Fibroblast of mammary gland (primary cell): ENCODE measurements at regions not wholly inside any gene's neighbourhood (a gene's known extent, or its start where the extent isn't known, plus 50 kb on each side); places are given as distances from the start of the nearest gene placed in this dataset.
A peak's percentile ranks its signal among the peaks of the same experiment; 100 is the strongest.

ENCODE experiments used
- DNase-seq: peaks from one replicate; pipeline ENCODE4 v3.0.0-alpha.2; 2010; ENCODE audit warnings: low read depth
- H3K4me3 ChIP-seq: 2 replicates; pipeline ENCODE4 v1.5.1; 2011; ENCODE audit warnings: low read depth, mild to moderate bottlenecking, low read length, moderate library complexity; ENCODE audit not compliant: control insufficient read depth
- TF ChIP-seq, protein P1 (sequence below): conservative IDR thresholded peaks from 2 replicates; pipeline ENCODE4 v1.5.1; 2011; ENCODE audit warnings: low read depth, low read length, inconsistent platforms; ENCODE audit not compliant: control insufficient read depth, insufficient read depth

- no peak for DNase-seq
- TF ChIP-seq, protein P1, sequence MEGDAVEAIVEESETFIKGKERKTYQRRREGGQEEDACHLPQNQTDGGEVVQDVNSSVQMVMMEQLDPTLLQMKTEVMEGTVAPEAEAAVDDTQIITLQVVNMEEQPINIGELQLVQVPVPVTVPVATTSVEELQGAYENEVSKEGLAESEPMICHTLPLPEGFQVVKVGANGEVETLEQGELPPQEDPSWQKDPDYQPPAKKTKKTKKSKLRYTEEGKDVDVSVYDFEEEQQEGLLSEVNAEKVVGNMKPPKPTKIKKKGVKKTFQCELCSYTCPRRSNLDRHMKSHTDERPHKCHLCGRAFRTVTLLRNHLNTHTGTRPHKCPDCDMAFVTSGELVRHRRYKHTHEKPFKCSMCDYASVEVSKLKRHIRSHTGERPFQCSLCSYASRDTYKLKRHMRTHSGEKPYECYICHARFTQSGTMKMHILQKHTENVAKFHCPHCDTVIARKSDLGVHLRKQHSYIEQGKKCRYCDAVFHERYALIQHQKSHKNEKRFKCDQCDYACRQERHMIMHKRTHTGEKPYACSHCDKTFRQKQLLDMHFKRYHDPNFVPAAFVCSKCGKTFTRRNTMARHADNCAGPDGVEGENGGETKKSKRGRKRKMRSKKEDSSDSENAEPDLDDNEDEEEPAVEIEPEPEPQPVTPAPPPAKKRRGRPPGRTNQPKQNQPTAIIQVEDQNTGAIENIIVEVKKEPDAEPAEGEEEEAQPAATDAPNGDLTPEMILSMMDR, result no peak
- H3K4me3 ChIP-seq, result no peak overlapping the region
Measured at GRCh38 chr11:95542868-95543551, 246.6 kb downstream of the FAM76B start.

DNA sequence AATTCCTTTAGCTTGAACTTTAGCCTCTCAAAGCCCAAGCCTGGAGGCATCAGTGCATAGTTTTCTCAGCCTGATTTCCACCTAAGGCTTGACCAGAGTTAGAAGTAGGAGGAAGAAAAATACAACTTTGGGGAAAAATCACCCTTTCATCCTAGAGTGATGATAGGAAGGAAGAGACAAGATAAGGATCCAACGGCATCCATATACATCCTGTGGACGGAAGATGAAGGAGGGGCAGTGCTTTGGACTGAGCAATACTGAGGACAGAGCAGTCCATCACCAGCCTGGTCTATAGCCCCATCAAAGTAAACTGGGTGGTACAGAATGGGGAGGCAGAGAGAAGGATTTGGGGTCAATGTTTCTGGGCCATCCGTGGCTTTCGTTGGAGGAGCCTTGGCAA, 247.9 kb downstream of the FAM76B start:
- TF ChIP-seq, protein P1, result no peak
- no peak for DNase-seq
- H3K4me3 ChIP-seq, result no peak overlapping the region

GRCh38 chr11:95536047-95536690, 253.4 kb downstream of the FAM76B start:
- DNase-seq, result peak; percentile 67
- H3K4me3 ChIP-seq, result no peak overlapping the region
- TF ChIP-seq, protein P1, result no peak

GRCh38 chr11:95534809-95535208, 254.8 kb downstream of the FAM76B start:
- no peak overlapping the region for H3K4me3 ChIP-seq
- TF ChIP-seq, protein P1, result no peak
- no peak for DNase-seq

DNA sequence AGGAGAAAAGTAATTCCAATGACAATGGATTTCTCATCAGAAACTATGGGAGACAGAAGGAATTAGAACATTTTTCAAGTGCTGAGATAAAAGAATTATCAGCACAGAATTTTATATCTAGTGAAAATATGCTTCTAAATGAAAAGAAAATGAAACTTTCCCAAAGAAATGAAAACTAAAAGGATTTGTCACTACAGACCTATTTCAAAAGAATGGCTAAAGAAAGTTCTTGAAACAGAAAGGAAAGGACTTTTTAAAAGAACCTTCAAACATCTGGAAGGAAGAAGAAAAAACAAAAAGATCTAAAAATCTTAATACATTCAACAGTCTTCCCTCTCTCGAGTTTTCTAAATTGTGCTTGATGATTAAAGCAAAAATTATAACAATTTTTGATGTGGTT, 255.4 kb downstream of the FAM76B start:
- TF ChIP-seq, protein P1, result no peak
- DNase-seq, result no peak
- H3K4me3 ChIP-seq, result no peak overlapping the region

GRCh38 chr11:95531116-95531515, 258.5 kb downstream of the FAM76B start:
- peak; percentile 85 for DNase-seq
- H3K4me3 ChIP-seq, result no peak overlapping the region

More at GRCh38 chr11:95531116-95531515, 258.5 kb downstream of the FAM76B start:
- TF ChIP-seq, protein P1, result no peak
